ENCODE measurements at regions not wholly inside any gene's neighbourhood (a gene's known extent, or its start where the extent isn't known, plus 50 kb on each side); places are given as distances from the start of the nearest gene placed in this dataset.

GRCh38 chr11:116200564-116200963 lies 572.2 kb downstream of the BUD13 start:
- no peak for DNase-seq

DNA sequence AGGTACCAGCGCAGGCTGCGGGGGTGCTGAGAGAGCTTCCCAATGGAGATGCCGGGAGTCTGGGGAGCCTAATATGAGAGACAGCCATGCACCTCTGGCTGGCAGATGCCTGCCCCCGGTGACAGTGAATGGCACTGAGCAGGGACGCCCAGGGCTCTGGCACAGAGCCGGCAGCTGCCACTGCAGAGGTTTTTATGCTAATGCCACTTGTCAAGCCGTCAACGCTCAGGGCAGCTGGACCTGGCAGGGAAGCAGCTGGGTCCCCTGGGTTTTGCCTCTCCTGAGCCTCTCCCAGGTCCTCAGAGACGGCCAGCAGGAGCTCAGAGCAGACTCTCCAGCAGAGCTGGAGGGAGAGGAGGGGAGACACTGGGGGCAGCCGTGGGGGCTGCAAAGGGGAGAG lies 573.6 kb downstream of the BUD13 start:
- DNase-seq: no peak

DNA sequence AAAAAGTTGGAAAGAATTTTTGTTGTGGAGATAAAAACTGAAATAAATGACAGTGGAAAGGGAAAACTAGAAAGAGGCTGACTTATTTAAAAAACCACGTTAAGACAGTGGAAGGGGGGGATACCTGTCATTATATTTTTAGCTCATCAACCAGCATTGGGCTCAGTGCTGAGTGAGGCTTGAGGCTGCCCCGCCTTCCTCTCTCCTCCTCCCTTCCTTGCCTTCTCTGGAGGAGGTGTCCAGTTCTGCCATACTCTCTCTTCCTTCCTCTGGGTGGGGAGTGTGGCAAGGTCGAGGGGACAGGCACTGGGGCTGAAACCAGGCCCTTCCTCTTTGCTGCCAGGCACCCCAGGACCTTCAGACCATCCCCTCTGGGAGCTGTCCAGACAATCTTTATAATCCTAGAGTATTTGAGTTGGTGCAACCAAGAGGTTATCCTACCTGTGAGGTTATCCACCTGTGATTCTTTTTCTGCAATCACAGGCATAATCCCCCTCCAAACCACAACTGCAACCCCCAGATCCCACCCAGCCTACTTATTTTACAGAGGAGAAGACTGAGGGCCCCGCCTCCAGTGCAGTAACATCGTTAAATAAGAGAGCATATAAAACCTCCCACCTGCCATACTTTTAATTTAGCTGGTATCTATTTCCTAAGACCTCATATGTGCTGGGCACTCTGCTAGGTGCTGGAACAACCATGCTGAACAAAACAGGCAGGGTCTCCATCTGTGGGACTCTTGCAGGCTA lies 578.5 kb downstream of the BUD13 start:
- DNase-seq: no peak

GRCh38 chr11:116193321-116194131 lies 579.3 kb downstream of the BUD13 start:
- no peak for DNase-seq

- no peak for DNase-seq
Measured at GRCh38 chr11:116192509-116193210, 580.1 kb downstream of the BUD13 start.

DNA sequence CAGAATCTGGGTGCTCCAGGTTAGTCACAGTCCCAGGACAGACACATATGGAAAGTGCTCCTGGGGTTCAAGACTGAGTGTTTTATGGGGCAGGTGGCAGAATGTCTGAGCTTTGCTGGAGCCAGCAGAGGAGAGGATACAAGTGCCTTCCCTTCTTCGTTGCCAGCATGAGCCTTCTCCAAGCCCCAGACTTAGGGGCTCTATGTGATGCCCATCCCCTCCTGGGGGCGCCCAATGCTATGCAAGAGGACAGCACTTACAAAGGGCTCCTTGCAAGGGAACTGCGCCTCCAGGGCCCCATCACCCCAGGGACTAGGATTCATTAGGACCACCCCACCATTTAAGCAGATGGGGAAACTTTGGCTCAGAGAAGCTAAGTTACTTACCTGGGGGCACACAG lies 581.9 kb downstream of the BUD13 start:
- no peak for DNase-seq

DNA sequence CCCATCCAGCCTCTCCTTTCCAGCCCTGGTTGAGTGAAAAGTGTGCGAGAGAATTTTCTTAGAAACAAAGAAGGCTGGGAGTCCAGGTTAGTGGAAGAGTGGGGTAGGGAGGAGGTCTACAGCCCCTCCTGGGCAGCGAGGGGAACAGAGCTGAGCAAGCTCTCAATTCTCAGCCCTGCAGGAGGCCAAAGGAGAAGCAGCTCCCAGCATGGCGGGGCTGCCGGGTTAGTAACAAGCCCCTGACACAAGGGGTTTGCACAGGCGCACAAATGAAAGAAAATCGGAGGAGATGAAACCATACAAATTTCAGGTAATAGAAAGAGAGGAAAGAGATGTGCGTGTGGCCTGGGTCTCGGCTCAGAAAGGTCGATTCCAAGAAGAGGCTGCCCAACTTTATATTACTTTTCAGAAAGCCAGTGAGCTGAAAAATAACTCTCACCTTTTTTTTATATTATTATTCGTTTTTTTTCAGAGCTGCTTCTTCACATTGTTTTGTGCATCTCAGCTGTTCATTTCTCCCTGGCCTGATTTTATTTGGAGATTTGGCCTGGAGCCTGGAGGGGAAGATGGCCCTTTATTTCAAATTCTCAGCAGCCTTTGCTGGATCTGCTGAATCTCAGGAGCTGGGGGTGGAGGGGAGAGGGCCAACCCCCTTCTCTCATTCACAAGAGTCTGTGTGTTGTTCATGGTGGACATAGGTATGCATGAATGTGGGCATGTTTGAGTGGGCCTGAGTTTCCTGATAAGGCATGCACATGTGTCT lies 583.2 kb downstream of the BUD13 start:
- no peak for DNase-seq

GRCh38 chr11:116188350-116188749 lies 584.4 kb downstream of the BUD13 start:
- no peak for DNase-seq

- DNase-seq: no peak
Measured at GRCh38 chr11:116187026-116187425, 585.8 kb downstream of the BUD13 start.

DNA sequence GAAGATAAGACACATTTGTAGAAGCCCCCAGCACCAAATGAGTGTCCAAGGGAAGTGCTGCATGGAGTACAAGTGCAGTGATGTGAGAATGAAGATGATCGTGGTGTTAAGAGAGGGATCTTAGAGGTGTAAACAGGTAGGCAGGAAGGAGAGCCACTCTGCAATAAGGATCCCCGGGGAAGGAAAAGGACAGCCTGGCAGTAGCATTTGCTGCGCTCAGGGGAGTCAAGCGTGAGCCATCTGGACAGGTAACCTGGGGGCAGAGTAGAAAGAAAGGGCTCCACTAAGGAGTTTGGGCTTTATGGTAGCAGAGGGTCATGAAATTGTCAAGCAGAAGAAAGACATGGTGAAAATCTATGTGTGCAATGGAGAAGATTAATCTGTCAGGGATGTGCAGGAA lies 587.2 kb downstream of the BUD13 start:
- DNase-seq: no peak

DNA sequence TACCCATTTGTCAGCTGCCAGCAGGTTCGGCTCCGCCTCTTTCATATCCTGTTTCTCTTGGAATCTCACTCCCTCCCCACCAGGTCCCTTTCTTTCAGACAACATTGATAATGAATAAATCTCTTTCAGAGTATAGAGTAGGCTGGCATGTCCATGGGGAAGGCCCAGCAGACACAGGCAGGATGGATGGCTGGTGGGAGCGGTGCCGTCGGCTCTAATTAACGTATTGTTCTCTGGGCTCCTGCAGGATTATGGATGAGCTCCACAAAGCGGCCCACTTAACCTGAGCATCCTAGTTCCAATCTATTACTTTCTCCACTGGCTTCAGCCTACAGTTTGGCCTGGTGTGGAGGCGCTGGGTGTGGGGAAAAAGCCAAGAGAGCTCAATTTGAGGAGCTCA lies 588.0 kb downstream of the BUD13 start:
- no peak for DNase-seq

- DNase-seq: no peak
Measured at GRCh38 chr11:116182356-116182966, 590.3 kb downstream of the BUD13 start.

DNA sequence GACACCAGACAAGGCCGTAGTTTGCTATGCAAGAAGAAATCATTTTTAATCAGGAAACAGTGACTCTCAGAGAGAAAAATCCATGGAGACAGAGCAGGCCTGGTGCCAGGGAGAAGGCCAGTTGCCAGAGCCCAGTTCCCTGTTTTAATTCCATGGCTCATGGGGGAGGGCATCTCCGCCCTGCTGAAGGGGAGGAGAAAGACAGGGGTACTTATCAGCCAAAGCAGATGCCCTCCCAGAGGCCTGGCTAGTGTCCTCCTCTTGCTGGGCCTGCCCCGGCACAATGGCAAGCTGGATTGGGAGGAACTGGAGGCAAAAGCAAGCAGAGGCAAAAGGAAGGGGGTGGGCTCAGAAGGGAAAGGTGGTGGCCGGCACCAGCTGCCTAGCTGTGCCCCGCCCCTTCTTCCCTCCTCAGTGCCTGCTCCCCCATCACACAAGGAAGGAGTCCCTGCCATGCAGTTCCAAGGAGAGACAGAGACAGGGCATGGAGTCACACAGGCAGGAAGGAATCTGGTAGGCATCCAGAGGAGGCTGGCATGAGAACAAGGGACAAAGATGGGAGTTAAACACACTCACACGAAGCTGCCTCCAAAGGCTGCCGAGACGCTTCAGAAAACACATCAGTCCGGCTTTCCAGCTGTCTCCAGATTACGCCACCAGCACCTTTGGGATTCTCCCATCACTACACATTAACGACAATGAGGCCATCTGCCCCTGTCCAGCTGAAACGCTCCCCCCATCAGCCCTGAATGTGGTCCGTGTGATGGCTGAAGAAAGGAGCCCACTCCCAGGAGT lies 591.8 kb downstream of the BUD13 start:
- DNase-seq: no peak

- no peak for DNase-seq
Measured at GRCh38 chr11:116179401-116179800, 593.4 kb downstream of the BUD13 start.

GRCh38 chr11:116177521-116178210 lies 595.1 kb downstream of the BUD13 start:
- DNase-seq: no peak

GRCh38 chr11:116176484-116177005 lies 596.2 kb downstream of the BUD13 start:
- DNase-seq: no peak

DNA sequence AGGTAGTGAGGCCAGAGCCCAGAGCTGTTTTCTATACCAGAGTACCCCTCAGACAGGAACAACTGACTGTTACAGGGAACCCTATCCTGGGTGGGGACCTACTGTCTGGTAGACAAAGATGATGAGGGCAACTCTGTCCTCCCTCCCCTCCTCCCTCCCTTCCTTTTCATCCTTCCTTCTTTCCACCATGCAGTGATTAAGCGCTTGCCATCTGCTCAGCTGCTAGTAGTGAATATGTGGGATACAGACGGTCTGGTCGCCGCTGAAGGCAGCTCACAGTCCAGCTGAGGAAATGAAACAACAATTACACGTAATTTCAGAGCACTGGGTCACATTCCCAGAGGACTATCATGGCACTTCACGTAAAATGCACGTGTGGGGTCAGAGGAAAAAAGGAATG lies 597.1 kb downstream of the BUD13 start:
- DNase-seq: no peak

GRCh38 chr11:116173941-116174911 lies 598.6 kb downstream of the BUD13 start:
- no peak for DNase-seq

- no peak for DNase-seq
Measured at GRCh38 chr11:116173506-116173905, 599.3 kb downstream of the BUD13 start.

DNA sequence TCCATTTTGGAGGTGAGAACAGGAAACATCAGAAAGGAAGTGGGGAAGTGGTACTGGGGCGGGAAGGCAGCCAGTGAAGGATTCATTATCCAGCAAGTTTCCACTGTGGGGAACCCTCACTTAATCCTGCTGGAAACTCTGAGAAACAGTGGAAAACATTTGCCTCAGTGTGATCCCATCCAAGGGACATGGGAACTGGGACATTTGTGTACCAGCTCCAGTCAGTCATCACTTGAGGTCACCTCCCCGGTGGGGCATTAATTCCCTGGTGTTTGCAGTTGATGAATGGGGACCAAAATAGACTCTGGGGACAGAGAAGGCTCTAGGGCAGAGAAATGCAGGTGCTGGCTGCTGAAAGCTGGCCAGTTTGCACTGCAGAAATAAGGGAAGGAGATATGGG lies 599.9 kb downstream of the BUD13 start:
- DNase-seq: no peak
